CD4-positive, alpha-beta T cell treated with Interleukin-17A for 1 hour (primary cell): ENCODE measurements at regions not wholly inside any gene's neighbourhood (a gene's known extent, or its start where the extent isn't known, plus 50 kb on each side); places are given as distances from the start of the nearest gene placed in this dataset.
"Not testable (repeated sequence)": the region's sequence is repeated elsewhere in the genome, so short reads cannot be mapped to it uniquely, and the experiment has no call there.

ENCODE experiments used
- DNase-seq: peaks from one replicate; pipeline ENCODE4 v3.0.0-alpha.2; 2020

DNA sequence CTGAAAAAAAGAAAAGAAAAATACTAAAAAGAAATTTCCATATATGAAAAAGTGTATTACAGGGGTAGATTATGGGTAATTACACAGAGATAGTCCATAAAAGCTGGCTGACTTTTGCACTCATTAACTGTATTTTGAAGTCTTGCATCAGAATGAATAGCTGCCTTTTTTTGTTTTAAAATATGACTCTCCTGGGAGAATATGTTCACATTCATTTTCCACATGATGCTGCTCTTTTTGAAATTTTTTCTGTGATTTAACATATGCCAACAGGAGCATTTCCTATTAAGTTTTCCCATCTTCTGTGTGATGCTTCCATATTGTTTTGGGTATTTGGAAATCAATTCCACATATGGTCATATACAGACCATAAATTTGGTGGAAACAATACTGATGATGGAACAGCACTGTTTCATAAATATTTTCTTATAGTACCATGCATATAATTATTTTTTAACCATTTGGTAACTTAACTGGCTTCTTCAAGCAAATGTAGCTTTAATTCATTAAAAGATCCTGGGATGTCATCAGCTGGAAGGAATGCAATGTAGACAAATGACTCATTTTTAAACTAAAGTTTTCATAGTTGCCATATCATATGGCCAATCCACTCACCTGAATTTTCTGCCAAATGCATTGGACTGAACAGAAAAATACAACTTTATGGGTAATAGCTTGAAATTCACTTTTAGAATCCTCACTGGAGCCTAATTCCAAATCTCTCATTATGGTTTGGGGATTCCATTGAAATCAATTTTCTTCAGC is 313.9 kb upstream of the GLI3 start:
- no peak for DNase-seq

DNA sequence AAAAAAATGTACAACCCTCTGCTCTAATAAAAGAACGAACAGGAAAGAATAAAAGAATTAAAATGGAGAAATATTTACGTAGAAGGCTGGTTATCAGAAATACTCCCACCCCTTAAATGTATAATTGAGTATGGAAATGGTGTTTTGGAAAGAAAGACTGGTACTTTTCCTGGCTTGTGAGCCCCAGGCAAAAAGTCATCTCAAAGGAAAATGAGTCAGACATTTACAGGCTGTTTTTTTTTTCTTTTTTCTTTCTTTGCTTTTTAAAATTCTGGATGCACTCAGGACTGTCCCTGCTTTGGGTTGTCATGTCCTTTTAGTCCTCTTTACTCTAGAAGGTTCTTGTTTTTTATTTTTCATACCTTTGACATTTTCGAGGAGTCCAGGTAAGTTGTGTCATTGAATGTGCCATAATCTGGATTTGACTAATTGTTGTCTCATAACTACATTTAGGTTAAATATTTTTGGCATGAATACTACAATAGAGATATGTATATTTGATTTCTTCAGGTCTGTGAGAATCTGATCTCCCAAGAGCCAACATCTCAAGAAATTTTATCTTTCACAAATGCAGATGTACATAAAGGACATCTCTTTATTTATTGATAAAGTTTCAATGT is 313.0 kb upstream of the GLI3 start:
- DNase-seq, result no peak

DNA sequence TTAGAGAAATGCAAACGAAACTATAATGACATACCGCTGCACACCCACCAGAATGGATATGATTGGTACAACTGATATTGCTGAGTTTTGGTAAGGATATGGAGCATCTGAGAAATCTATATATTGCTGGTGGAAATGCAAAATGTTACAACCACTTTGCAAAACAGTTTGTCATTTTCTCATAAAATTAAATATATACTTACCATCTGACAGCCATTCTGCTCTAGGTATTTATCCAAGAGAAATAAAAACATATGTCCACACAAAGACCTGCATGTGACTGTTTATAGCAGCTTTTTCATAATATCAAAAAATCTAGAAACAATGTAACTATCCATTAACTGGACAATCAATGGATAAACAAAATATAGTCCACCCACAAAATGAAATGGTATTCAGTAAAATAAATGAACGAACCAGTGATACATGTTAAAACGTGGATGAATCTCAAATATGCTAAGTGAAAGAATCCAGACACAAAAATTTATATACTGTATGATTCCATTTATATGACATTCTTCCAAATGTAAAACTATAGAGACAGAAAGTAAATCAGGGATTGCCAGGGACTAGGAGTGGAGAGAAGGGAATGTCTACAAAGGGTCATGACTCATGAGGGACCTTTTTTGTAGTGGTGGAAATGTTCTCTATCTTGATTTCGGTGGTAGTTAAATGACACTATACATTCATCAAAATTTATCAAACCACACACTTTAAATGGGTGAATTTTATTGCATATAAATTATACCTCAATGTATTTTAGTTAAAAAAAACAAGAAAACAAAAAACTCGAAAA is 312.0 kb upstream of the GLI3 start:
- no peak for DNase-seq

DNA sequence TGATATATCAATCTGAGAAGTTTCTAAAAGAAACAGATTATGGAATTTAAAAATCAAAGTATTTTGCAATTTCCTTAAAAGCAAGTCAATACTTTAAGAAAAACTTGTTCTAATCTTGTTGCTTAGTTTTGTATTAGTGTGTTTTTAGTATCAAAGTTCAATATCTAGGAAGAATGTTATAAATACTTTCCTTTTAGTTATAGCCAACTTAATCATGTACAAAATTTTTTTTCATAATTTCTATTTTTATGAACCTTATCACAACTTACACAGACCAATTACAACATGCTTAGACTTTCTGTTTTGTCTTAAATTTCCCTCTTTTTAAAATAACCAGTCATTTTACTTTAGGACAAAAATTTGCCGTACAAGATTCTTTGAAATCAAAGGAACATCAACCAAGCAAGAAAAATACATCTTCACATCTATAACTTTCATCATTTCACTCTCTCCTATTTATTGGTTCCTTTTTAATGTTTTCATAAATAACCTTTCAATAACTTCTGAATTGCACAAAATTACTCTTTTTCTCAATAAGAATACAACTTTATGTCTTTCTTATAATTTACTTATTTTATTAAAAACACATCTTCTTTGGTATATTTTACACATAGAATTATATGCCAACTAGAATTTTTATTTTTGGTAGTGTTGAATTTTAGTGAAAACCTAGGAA is 308.2 kb upstream of the GLI3 start:
- no peak for DNase-seq

DNA sequence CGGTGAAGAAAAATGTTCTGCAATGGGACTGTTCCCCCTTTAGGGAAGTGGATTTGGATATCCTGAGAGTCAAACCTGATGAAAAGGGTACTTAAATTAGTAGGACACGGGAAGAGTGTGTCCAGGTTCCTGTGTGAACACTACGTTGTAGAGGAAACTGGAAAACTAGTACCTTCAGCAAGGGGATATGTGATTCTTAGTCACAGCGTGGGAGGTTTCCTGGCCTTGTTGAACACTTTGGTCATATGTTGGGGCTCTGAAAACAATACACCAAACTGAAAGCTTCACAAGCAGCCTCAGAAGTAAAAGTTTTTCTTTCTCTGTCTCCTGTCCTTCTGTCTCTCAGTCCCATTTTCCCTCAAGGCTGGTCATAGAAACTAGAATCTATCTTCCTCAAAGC is 306.9 kb upstream of the GLI3 start:
- DNase-seq, result no peak

DNA sequence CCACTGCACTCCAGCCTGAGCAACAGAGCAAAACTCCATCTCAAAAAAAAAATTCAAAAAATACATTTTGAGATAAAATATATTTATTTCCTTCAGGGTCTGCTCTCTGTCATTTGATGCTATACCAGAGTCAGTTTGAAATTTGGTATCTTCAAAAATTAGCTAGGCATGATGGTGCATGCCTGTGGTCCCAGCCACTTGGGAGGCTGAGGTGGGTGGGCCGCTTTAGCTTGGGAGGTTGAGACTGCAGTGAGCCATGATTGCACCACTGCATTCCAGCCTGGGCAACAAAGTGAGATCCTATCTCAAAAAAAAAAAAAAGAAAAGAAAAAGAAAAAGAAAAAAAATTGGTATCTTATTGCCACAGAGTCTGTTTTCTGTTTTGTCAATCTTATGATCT is 305.4 kb upstream of the GLI3 start:
- not testable (repeated sequence) for DNase-seq

DNA sequence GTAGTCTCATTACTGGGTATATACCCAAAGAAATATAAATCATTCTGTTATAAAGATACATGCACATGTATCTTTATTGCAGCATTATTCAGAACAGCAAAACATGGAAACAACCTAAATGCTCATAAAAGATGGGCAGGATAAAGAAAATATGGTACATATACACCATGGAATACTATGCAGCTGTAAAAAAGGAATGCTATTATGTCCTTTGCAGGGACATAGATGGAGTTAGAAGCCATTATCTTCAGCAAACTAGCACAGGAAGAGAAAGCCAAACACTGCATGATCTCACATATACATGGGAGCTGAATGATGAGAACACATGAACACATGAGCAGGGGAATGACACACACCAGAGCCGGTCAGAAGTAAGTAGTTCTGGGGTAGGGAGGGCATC is 297.4 kb upstream of the GLI3 start:
- DNase-seq, result no peak

DNA sequence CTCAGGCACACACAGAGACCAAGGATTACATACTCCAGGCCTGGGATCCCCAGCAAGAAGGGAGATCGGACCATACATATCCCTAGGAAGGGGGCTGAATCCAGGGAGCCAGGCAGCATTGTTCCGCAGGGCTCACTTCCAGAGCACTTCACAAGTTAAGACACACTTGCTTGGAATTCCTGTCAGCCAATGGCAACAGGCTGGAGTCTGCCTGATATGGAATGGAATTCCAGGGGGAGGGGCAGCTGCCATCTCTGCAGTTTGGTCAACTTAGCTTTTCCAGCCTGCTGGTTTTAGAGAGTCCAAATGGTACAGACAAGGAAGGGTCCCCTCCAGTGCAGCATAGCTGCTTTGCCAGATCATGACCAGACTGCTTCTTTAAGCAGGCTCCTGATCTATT is 290.0 kb upstream of the GLI3 start:
- DNase-seq, result no peak

DNA sequence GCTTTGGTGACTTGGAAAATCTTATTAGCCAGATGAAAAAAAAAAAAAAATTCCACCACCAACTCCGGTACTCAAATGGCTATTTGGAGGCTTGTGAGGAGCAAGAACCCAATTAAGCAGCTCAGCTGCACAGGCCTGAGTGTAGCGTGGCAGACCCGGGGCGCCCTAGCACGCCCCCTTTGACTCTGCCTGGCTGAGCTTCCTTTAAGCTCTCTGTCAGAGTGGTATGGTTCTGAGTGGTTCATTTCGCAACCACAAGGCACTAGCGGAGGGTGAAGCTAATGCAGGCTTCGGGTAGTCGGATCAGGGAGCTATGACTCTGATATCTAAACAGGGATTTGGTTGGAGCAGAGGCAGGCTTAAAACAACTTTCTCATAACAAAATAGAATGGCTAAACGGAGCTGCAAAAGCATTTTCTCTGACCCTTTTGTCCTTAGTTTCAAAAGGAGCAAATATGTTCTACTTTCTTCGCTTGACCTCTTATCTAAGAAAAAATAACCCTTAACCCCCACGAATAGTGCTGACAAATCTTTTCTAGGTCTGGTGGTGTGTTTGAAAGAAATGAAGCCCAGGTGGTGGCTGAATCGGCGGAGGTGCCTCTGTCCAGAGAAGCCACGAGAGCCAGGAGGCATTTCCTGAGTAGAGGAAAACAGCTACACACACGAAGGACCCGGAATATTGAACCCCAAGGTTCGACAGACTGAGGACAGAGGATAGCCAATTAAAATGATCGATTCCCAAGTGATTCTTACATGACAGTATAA is 285.4 kb upstream of the GLI3 start:
- no peak for DNase-seq

DNA sequence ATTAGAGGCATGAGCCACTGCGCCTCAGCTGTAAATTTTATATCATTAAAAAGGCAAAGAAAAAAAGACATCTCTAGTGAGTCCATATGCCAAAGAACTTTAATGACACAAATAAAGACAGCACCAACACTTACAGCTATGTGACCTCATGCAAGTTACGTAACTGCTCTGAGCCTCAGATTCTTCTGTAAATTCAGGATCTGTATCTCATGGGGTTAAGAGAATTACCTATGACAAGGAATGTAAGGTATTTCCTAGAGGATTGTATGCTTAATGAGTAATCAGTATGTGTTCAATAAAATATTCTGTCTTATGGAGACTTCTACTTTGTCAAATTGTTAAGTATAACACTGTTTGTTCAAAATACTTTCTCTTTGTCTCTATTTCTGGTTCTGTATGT is 274.0 kb upstream of the GLI3 start:
- no peak for DNase-seq

DNA sequence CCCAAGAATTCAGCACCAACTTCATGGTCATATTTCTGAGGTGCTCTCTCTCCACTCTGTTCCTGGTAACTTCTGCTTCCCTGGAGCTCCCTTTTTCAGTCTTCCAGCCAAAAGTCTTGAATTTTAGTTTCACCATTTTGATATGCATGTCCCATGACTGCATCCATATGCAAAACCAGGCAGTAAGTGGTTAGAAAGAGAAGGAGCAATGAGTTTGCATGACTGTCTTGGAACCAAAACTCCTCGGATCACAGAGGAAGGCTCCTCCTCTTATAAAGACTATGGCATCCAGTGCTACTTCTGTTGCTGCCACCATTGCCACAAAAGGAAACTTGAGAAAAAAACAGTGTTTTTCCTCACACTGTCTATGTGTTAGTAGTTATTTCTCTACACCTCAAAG is 269.1 kb upstream of the GLI3 start:
- DNase-seq, result no peak

DNA sequence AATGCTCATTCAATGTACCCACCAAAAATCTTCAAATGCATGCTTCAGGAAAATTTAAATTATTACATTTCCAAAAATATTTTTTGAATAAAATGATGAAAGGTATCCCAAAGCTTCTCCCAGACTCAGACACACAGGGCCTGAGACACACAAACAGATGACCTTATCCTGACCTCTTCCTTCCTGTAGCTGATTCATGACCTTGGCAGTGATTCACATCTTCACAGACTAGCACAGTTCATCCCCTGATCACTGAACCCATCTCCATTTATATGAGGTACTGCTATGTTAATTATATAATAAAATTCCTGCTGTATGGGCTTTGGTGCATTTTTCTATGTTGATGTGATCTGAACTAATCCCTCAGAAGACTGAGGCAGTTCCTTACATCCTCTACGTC is 265.0 kb upstream of the GLI3 start:
- DNase-seq, result no peak

DNA sequence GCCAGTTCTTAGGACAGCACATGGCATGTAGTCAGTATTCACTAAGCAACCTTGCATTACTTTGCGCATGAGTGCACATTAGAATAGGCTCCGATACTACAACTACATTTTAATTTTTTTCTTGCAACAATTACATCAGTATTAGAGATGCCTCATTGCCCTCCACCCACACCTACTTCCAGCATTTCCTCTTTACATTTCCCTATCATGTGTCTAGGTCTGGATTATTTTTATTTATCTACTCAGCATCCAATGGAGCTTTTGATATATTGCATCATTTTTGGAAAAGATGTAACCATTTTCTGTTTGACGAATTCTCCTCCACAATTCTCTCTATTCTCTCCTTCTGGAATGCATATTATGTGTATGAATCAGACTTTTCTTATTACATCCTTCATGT is 258.2 kb upstream of the GLI3 start:
- DNase-seq, result no peak

DNA sequence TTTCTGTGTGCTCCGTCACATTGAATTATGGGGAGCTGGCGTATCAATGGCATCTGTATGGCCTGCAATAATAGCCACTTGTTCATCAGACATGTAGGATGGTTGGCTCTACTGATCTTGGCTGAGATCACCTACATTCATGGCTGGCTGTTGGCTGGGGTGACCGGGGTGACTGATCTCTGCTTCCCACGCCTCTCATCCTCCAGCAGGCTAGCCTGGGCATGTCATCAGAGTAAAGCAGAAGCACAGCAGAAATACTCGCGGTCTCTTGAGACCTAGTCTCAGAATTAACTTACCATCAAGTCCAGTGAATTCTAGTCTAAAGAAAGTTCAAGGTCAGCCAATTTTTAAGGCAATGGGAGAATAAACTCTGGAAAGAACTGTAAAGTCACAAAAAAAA is 257.7 kb upstream of the GLI3 start:
- DNase-seq, result no peak

DNA sequence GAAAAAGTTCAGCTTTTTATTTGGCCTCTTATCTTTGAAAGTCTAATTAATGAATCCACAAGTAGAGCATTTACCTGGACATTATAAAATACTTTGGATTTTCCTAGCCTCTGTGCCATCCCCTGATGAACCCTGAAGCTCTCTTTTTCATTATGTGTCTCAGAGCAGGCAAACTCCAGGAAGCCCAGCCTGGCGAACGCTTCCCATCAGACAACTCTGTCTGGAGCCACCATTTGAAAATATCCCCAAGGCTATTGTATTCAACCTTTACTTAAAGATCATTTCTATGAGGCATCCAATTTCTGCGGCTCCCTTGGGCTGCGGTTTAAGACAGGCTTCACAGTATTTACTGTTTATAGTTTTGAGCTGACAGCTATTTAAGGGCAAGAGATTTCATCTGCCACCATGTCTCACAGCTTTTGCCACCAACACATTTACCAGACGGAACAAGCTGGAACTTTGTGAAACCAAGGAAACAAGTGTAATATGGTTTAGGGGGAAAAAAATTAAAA is 257.2 kb upstream of the GLI3 start:
- no peak for DNase-seq

DNA sequence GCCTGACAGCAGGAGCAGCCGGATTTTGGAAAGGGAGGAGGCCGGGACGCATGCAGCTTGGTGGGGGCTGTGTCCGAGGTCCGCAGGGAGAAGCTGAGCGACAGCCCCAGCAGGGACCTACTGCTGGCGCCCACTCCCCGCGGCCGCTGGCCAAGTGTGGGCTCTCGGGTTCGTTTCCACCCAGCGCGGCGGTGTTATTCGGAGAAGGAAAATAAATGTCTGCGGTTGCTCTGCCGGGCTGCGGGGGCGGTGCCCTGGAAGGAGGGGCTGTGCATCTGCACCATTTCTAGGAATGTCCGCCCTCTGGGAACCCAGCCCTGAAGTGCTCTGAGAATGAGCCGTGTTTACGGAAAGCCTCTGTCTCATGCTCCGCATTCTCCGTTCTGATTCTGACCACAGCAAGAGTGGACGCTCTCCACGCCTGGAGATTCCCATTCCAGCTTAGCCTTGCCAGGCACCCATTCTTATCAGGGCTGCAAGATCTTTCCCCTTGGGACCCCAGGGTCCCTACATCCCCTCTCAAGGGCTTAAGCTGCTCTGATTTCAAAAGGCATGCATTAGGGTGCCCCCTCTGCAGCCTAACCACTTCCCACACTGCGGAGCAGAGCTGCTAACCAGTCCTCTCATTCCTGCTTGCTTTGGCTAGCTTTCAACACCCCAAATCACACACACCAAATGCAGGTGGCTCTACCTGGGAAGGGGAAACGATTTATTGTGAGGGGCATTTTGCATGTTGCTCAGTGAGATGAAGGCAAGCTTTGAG is 256.6 kb upstream of the GLI3 start:
- no peak for DNase-seq

DNA sequence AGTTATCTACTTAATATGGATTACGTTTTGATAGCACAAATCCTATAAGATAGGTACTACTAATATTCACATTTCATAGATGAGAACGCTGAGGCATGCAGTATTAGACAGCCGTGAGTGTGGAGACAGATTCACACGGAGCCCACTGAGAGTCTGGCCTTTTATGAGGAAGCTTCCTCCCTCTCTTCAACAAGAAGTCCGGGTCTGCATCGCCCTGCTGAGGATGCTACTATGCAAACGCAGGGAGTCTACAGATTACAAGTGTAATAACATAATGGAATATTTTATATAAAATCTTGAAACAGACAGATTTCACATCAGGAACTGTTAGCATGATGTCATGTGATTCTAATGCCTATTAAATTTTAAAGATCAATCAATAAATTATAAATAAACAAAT is 255.9 kb upstream of the GLI3 start:
- DNase-seq, result no peak

DNA sequence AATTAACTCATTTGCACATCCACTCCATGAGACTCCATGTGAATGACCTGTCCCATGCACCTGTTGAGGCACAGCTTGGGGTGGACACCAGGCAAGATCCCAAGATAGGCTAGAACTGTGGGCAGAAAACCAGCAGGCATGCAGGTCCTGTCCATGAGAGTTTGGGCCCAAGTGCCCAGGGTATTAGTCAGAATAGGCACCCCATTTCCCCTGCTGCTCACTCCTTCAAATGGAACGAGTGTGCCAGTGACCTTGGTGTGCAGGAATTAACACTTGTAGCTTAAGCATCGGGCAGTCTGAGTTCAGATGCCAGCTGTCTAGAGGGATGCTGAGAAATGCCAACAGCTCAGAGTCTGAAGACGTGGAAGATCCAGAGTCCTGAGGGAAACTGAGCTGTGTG is 254.1 kb upstream of the GLI3 start:
- DNase-seq, result no peak

DNA sequence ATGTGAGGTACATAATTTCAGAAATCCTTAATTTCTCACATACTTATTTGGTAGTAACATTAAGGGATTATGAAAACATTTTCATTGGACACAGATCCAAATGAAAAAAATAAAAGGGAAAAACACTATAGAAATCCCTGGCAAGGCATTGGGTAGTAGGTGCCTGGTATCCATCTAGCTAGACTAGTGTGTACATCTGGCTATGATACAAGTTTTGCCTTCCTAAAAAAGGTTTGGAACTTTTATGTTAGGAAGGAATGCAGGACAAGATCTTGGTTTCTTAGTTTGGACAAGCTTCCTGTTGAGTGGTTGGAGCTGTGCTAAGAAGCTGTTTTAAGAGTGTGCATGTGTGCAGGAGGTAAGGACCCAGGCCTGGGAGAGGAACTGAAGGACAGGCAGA is 252.3 kb upstream of the GLI3 start:
- DNase-seq, result no peak

DNA sequence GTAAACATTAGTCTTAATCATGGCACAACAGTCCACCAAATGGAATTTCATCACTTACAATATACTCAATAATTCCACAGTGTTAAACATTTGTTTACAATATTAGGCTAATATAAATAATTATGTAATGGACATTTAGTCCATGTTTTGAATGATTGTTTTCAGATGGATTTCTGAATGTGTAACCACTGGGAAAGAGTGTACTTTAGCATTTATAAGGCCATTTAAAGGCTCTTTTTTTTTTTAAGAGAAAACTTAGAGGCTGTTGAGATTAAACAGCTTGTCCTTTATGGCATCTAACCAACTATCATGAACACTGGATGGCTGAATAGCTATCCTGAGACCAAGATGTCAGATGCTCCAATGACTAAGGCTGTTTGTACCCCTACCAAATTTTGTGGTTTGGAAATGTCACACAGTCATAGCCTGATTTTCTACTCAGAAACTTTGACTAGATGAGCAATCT is 248.3 kb upstream of the GLI3 start:
- DNase-seq, result no peak

DNA sequence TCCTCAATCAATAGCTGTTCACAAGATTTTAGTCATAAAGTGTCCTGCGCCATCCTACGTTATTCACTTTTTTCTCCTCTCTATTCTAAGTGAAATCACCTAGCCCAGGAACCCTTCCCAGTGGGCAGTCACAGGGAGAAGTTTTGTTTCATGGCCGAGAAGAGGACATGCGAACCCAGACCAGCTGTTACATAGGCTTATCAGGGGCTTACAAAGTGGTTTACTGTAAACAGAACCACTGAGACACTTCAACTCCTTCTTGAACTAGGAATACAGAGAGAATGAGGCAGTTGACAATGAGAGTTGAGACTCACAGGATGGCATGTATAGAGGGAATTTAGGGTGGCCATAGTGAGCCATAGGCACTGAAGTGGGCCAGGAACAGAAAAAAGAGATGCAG is 246.9 kb upstream of the GLI3 start:
- DNase-seq, result no peak
